Esophagus muscularis mucosa (tissue), 4 donors: ENCODE measurements at regions not wholly inside any gene's neighbourhood (a gene's known extent, or its start where the extent isn't known, plus 50 kb on each side); places are given as distances from the start of the nearest gene placed in this dataset.

Source experiments
- CTCF ChIP-seq, 3 experiments: fragments of 200-600 bp in 2 of 3; fragments of 450-650 bp in 1 of 3; sonication (generic) in 2 of 3; IDR thresholded peaks; one replicate each; pipeline ENCODE4 v1.5.1; 2017 to 2019; ENCODE audit warnings: antibody characterized with exemption in 3 of 3, mild to moderate bottlenecking in 2 of 3, moderate library complexity in 1 of 3
- EP300 ChIP-seq: sonication (generic); formaldehyde crosslinking; IDR thresholded peaks from one replicate; pipeline ENCODE4 v1.6.1; 2017; ENCODE audit warnings: antibody characterized with exemption
- POLR2A ChIP-seq: fragments of 450-650 bp; IDR thresholded peaks from one replicate; pipeline ENCODE4 v1.6.1; 2017; ENCODE audit warnings: antibody characterized with exemption, moderate library complexity, mild to moderate bottlenecking, low read depth
- POLR2AphosphoS5 ChIP-seq, 2 donors: sonication (generic); formaldehyde crosslinking; IDR thresholded peaks; one replicate each; pipeline ENCODE4 v1.6.1; 2017; ENCODE audit warnings: antibody characterized with exemption in 2 of 2

DNA sequence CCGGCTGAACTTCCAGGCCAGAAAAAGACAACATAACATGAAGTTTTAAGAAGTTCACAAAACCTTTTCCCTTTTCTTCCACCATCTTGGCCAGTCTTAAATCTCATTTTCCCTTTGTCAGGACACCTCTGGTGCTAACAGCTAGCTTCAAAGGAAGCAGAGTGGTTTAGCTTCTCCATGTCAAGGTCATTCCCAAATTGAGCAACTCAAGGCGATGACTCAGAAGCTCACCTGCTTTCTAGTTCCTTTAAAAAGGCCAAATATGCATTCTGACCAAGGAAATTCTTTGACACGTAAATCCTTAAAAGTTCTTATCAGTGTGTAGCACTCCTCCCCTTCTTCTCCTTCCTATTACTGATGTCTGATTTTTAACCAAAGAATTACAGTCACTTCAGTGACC, 69.6 kb upstream of the VGLL2 start:
- TF ChIP-seq CTCF (IDR thresholded peaks at IDR 0.05): no peak
- TF ChIP-seq EP300: no peak
- no peak for TF ChIP-seq POLR2A
- no peak for TF ChIP-seq POLR2AphosphoS5 (IDR thresholded peaks at IDR 0.05)
